HepG2 (cell line): ENCODE measurements at regions not wholly inside any gene's neighbourhood (a gene's known extent, or its start where the extent isn't known, plus 50 kb on each side); places are given as distances from the start of the nearest gene placed in this dataset.

Experiments used
- ATAC-seq: fragments of 200-7000 bp; cut with Tn5 transposase; 3 replicates; pipeline ENCODE4 v1.9.1; 2020; ENCODE audit warnings: mild to moderate bottlenecking, moderate library complexity
- BruUV-seq: library from RNA; stranded (reverse); fragments of 400-500 nt; replicated peaks from 2 replicates; lab custom pipeline; 2021; lab: Mats Ljungman, UMichigan
- CTCF ChIA-PET: fragments of 300-600 bp; formaldehyde crosslinking; extraction: SDS; loops from one replicate; lab custom pipeline; 2021; ENCODE audit warnings: low total read pairs, inconsistent platforms, low intra/inter-chr PET ratio; lab: Yijun Ruan, JAX
- POLR2A ChIA-PET: fragments of 350-600 bp; sonication (Branson Sonifier 250); formaldehyde crosslinking; loops from one replicate; lab custom pipeline; 2020; ENCODE audit warnings: antibody characterized with exemption, inconsistent platforms; lab: Yijun Ruan, JAX
- DNase-seq: peaks from one replicate; pipeline ENCODE4 v3.0.0-alpha.2; 2015; ENCODE audit warnings: low spot score
- FAIRE-seq: peaks from 3 replicates; lab custom pipeline; 2011; peaks lifted over from hg19 to GRCh38; lab: Jason Lieb, UNC
- H2AFZ ChIP-seq: one replicate; pipeline ENCODE4 v1.6.1; 2011; ENCODE audit warnings: low read length, inconsistent platforms
- H3K27ac ChIP-seq: fragments of 300-600 bp; 3 replicates; pipeline ENCODE4 v1.8.0; 2011; ENCODE audit warnings: mixed run types, mild to moderate bottlenecking, mixed read lengths, low read length, inconsistent platforms; ENCODE audit not compliant: insufficient read depth; ENCODE audit errors: extremely low read length
- H3K27me3 ChIP-seq, 2 experiments: fragments of 200-600 bp in 1 of 2; 2 replicates in 1 of 2; 3 replicates in 1 of 2; pipeline versions ENCODE4 v1.6.0 to v1.8.0; 2011; ENCODE audit warnings: low read length in 2 of 2, mild to moderate bottlenecking in 2 of 2, moderate library complexity in 2 of 2, inconsistent platforms in 1 of 2; ENCODE audit not compliant: insufficient read depth in 2 of 2, control insufficient read depth in 1 of 2
- H3K36me3 ChIP-seq, 2 experiments: fragments of 200-600 bp in 1 of 2; replicated peaks in 1 of 2; 2 replicates in 1 of 2; 3 replicates in 1 of 2; pipeline versions ENCODE4 v1.5.1 to v1.8.0; 2011; ENCODE audit warnings: low read length in 2 of 2, inconsistent platforms in 1 of 2; ENCODE audit not compliant: insufficient read depth in 2 of 2, control insufficient read depth in 1 of 2
- H3K4me1 ChIP-seq: 2 replicates; pipeline ENCODE4 v1.5.1; 2012; ENCODE audit warnings: low read length, inconsistent platforms; ENCODE audit not compliant: insufficient read depth
- H3K4me2 ChIP-seq: 2 replicates; pipeline ENCODE4 v1.6.0; 2011; ENCODE audit warnings: low read depth, low read length, inconsistent platforms
- H3K4me3 ChIP-seq, 3 experiments: fragments of 200-600 bp in 1 of 3; sonication (generic), shearing (Covaris generic) in 1 of 3; replicated peaks in 1 of 3; 2 replicates each; pipeline ENCODE4 v1.5.1; 2011 to 2016; ENCODE audit warnings: low read length in 3 of 3, inconsistent platforms in 2 of 3, low read depth in 2 of 3, mild to moderate bottlenecking in 2 of 3, control low read depth in 1 of 3, mixed read lengths in 1 of 3; ENCODE audit not compliant: insufficient read depth in 1 of 3
- H3K79me2 ChIP-seq: one replicate; pipeline ENCODE4 v1.6.1; 2011; ENCODE audit warnings: low read length, inconsistent platforms; ENCODE audit not compliant: insufficient read depth
- H3K9ac ChIP-seq: 2 replicates; pipeline ENCODE4 v1.6.0; 2011; ENCODE audit warnings: mild to moderate bottlenecking, low read depth, low read length, inconsistent platforms; ENCODE audit not compliant: insufficient read depth
- H3K9me3 ChIP-seq: 2 replicates; pipeline ENCODE4 v1.5.1; 2012; ENCODE audit warnings: mild to moderate bottlenecking, low read length
- H4K20me1 ChIP-seq: 2 replicates; pipeline ENCODE4 v1.6.0; 2011; ENCODE audit warnings: inconsistent platforms, mild to moderate bottlenecking, low read length, moderate library complexity; ENCODE audit not compliant: insufficient read depth
- AFF4 ChIP-seq: sonication (generic); formaldehyde crosslinking; IDR thresholded peaks from 2 replicates; pipeline ENCODE4 v1.4.0; 2020; ENCODE audit warnings: missing genetic modification reagents
- BCL6 ChIP-seq: IDR thresholded peaks from 2 replicates; pipeline ENCODE4 v1.6.1; 2016; ENCODE audit warnings: missing genetic modification reagents, missing compliant biosample characterization
- GATAD1 ChIP-seq: IDR thresholded peaks from 2 replicates; pipeline ENCODE4 v1.6.1; 2016; ENCODE audit warnings: missing genetic modification reagents, missing compliant biosample characterization
- GZF1 ChIP-seq: sonication (generic); formaldehyde crosslinking; IDR thresholded peaks from 2 replicates; pipeline ENCODE4 v1.5.1; 2020; ENCODE audit warnings: mild to moderate bottlenecking, missing genetic modification reagents
- HOMEZ ChIP-seq: IDR thresholded peaks from 2 replicates; pipeline ENCODE4 v1.6.1; 2016; ENCODE audit warnings: low read depth
- KLF9 ChIP-seq: IDR thresholded peaks from 2 replicates; pipeline ENCODE4 v1.6.1; 2016; ENCODE audit warnings: low read depth
- MTERF4 ChIP-seq: sonication (generic); formaldehyde crosslinking; IDR thresholded peaks from 2 replicates; pipeline ENCODE4 v1.8.0; 2023; ENCODE audit warnings: mild to moderate bottlenecking, missing genetic modification reagents
- MTF1 ChIP-seq: sonication (generic); formaldehyde crosslinking; IDR thresholded peaks from 2 replicates; pipeline ENCODE4 v1.5.0; 2020; ENCODE audit warnings: missing genetic modification reagents
- PHF20 ChIP-seq: sonication (generic); formaldehyde crosslinking; IDR thresholded peaks from 2 replicates; pipeline ENCODE4 v1.5.0; 2020; ENCODE audit warnings: mild to moderate bottlenecking, missing genetic modification reagents
- RBM39 ChIP-seq: fragments of 200-400 bp; formaldehyde crosslinking; IDR thresholded peaks from one replicate; pipeline ENCODE4 v1.6.1; 2018; ENCODE audit warnings: antibody characterized with exemption, mild to moderate bottlenecking, low read depth, low read length; ENCODE audit not compliant: poor library complexity, severe bottlenecking
- SNRNP70 ChIP-seq: fragments of 200-400 bp; formaldehyde crosslinking; IDR thresholded peaks from 2 replicates; pipeline ENCODE4 v1.6.1; 2017; ENCODE audit warnings: mild to moderate bottlenecking, low read depth, low read length, moderate library complexity
- ZNF136 ChIP-seq: sonication (generic); formaldehyde crosslinking; IDR thresholded peaks from 2 replicates; pipeline ENCODE4 v1.8.1; 2022; ENCODE audit warnings: low read depth, mild to moderate bottlenecking, moderate library complexity, missing genetic modification reagents
- ZNF282 ChIP-seq: fragments of 450-650 bp; IDR thresholded peaks from 2 replicates; pipeline ENCODE4 v1.6.1; 2018; ENCODE audit not compliant: partially characterized antibody
- WGBS: methylation state at CpG from one replicate; pipeline ENCODE4 v1.1.6; 2017; ENCODE audit warnings: low lambda C conversion rate; 5-methylcytosine and 5-hydroxymethylcytosine counted together
- in situ Hi-C: cut with HindIII; loops from 2 replicates; pipeline ENCODE4 v1.10.0; 2017; ENCODE audit warnings: low pct_unique_long_range_greater_than_20kb; ENCODE audit not compliant: extremely low pct_ligation_motif_present
- intact Hi-C: fragments of 100-400 bp; cut with micrococcal nuclease; formaldehyde crosslinking; loops from one replicate; pipeline ENCODE4 v1.10.0; 2022; ENCODE audit not compliant: unreplicated experiment

GRCh38 chrY:7701676-7702075 is 790.1 kb upstream of the AMELY start:
- FAIRE-seq, result no peak
- intact Hi-C loops, result no loop called here
- Histone ChIP-seq H3K4me1 (no peaks in the 10 kb centered on the region), H3K27ac (no peak overlapping the region), H4K20me1 (no peaks in the 10 kb centered on the region), H3K4me3 (no peak overlapping the region), H3K9me3 (no peaks in the 10 kb centered on the region), H3K27me3 (no peaks in the 10 kb centered on the region), H3K9ac (no peak overlapping the region), H3K36me3 (no peaks in the 10 kb centered on the region), H3K79me2 (no peaks in the 10 kb centered on the region), H2AFZ (no peak overlapping the region), H3K4me2 (no peak overlapping the region)
- CTCF ChIA-PET, result no interaction called here
- POLR2A ChIA-PET, result no interaction called here
- no peak for ATAC-seq
- TF ChIP-seq ZNF282 (no peak), KLF9 (no peak), PHF20 (no peak)
- DNase-seq, result no peak
- BruUV-seq, result no TSS peak
- in situ Hi-C loops, result no loop called here
- WGBS, result 19% methylated on average over 4 of the region's 4 CpGs

- WGBS, result 0% methylated on average over 1 of the region's 1 CpG
- Histone ChIP-seq H3K9ac (no peak overlapping the region), H3K4me2 (no peak overlapping the region), H3K27me3 (no peaks in the 10 kb centered on the region), H3K27ac (no peak overlapping the region), H3K79me2 (no peaks in the 10 kb centered on the region), H4K20me1 (no peaks in the 10 kb centered on the region), H3K36me3 (no peaks in the 10 kb centered on the region), H2AFZ (no peak overlapping the region), H3K4me1 (no peaks in the 10 kb centered on the region), H3K4me3 (no peak overlapping the region), H3K9me3 (no peaks in the 10 kb centered on the region)
- in situ Hi-C loops, result no loop called here
- POLR2A ChIA-PET, result no interaction called here
- CTCF ChIA-PET, result no interaction called here
- ATAC-seq, result no peak
- intact Hi-C loops, result no loop called here
- BruUV-seq, result no TSS peak
- FAIRE-seq, result no peak
- no peak for DNase-seq
- no peak for TF ChIP-seq RBM39
- no peak for TF ChIP-seq AFF4
- TF ChIP-seq BCL6 (CRISPR knock-in tag), result no peak
- no peak for TF ChIP-seq MTERF4 (CRISPR knock-in tag)
- no peak for TF ChIP-seq GATAD1 (CRISPR knock-in tag)
- no peak for TF ChIP-seq SNRNP70
- TF ChIP-seq ZNF136 (CRISPR knock-in tag), result no peak
- no peak for TF ChIP-seq MTF1 (CRISPR knock-in tag)
- TF ChIP-seq GZF1 (CRISPR knock-in tag), result no peak
- no peak for TF ChIP-seq HOMEZ (CRISPR knock-in tag)
Measured at GRCh38 chrY:7697506-7697905, 786.0 kb upstream of the AMELY start.
